GM13977 (cell line): ENCODE measurements at regions not wholly inside any gene's neighbourhood (a gene's known extent, or its start where the extent isn't known, plus 50 kb on each side); places are given as distances from the start of the nearest gene placed in this dataset.
"Not testable (repeated sequence)": the region's sequence is repeated elsewhere in the genome, so short reads cannot be mapped to it uniquely, and the experiment has no call there.

Experiments
- DNase-seq: peaks from one replicate; pipeline ENCODE4 v3.0.0; 2012; ENCODE audit warnings: low spot score
- in situ Hi-C: fragments of 300-500 bp; cut with MboI; formaldehyde crosslinking; loops from one replicate; pipeline ENCODE4 v1.12.0; 2022; ENCODE audit warnings: low sequenced_read_pairs, low pct_unique_long_range_greater_than_20kb, mixed read lengths, inconsistent platforms; ENCODE audit not compliant: unreplicated experiment
- TF ChIP-seq, protein P1 (sequence below): IDR thresholded peaks from 2 replicates; pipeline ENCODE4 v1.5.1; 2012; ENCODE audit warnings: mild to moderate bottlenecking, control low read depth; ENCODE audit not compliant: insufficient read depth; ENCODE audit errors: extremely low read depth, missing control alignments

- DNase-seq: no peak
- TF ChIP-seq, protein P1, sequence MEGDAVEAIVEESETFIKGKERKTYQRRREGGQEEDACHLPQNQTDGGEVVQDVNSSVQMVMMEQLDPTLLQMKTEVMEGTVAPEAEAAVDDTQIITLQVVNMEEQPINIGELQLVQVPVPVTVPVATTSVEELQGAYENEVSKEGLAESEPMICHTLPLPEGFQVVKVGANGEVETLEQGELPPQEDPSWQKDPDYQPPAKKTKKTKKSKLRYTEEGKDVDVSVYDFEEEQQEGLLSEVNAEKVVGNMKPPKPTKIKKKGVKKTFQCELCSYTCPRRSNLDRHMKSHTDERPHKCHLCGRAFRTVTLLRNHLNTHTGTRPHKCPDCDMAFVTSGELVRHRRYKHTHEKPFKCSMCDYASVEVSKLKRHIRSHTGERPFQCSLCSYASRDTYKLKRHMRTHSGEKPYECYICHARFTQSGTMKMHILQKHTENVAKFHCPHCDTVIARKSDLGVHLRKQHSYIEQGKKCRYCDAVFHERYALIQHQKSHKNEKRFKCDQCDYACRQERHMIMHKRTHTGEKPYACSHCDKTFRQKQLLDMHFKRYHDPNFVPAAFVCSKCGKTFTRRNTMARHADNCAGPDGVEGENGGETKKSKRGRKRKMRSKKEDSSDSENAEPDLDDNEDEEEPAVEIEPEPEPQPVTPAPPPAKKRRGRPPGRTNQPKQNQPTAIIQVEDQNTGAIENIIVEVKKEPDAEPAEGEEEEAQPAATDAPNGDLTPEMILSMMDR: no peak
- in situ Hi-C loops: no loop called here
Observed at GRCh38 chr18:10131460-10132395, 217.9 kb downstream of the VAPA start.

DNA sequence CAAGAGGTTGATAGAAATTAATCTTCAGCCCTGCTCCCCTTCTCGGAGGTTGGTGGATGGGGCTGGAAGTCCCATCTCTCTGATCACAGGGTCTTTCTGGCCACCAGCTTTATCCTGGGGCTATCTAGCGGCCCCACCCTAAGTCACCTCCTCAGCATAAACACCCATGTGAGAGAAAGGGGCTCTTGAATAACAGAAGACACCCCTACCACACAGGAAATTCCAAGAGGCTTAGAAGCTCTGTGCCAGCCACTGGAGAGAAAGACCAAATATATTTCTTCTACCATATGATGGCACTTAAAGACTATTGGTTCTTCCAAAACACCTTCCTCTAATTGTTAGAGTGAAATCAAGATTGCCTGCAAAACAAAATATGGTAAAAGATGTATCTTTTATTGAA lies 219.7 kb downstream of the VAPA start:
- TF ChIP-seq, protein P1: no peak
- no peak for DNase-seq
- in situ Hi-C loops: no loop called here

- TF ChIP-seq, protein P1: no peak
- in situ Hi-C loops: no loop called here
- DNase-seq: no peak
Observed at GRCh38 chr18:10134204-10134603, 220.4 kb downstream of the VAPA start.

- DNase-seq, in situ Hi-C loops: not testable (repeated sequence)
Observed at GRCh38 chr18:10134749-10135148, 220.9 kb downstream of the VAPA start.

- TF ChIP-seq, protein P1: no peak
- DNase-seq: no peak
- in situ Hi-C loops: no loop called here
Observed at GRCh38 chr18:10135302-10135926, 221.6 kb downstream of the VAPA start.

DNA sequence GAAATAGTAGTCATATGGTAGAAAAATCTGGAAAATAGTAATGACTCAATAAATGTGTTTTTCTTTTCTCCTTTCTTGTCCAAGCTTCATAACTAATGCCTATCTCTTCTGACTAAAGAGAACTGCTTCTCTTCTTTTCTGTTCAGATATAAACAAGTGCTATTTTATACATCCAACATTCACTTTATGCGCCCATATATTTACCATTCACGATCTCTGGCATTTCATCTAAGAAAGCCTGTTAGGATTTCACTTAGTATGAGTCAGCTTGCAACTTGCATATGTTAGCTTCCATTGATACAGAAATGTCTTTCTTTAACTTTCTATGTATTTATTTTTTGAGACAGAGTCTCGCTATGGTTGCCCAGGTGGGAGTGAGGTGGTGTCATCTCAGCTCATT lies 224.9 kb downstream of the VAPA start:
- DNase-seq: no peak
- TF ChIP-seq, protein P1: no peak
- in situ Hi-C loops: no loop called here
